Activated T-cell treated with anti-CD3 and anti-CD28 coated beads, Interleukin-2, amount 50 U/mL, for 48 hours (primary cell): ENCODE measurements at regions not wholly inside any gene's neighbourhood (a gene's known extent, or its start where the extent isn't known, plus 50 kb on each side); places are given as distances from the start of the nearest gene placed in this dataset.

ENCODE experiments used
- DNase-seq, 2 experiments: peaks; one replicate each; pipeline ENCODE4 v3.0.0-alpha.2; 2020

DNA sequence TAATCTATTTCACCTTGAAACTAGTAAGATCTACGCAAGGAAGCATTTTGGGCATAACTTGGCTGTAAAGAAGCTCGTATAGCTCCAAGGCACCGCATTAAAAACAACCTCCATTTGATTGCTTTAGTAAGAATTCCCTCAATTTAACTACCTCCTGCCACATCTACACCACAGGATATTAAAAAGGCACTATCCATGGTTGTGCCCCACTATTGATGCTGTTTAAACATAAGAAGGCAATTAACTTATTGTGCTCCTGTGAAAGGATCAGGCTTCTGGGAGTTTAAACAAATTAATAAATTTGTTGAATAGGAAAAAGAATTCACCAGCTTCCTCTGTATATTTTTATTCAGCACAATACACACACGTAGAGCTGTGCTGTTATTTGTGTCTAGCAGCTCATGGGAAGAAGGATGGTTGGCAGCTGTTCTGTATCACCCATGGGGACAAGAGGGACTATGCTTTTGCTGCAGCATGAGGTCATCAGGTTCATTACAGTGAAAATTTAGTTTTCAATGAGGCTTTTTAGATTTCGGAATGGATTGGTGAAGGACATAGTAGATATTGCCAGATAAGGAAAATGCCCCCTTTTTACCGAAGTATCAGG, 513.3 kb downstream of the HAO1 start:
- DNase-seq: no peak

DNA sequence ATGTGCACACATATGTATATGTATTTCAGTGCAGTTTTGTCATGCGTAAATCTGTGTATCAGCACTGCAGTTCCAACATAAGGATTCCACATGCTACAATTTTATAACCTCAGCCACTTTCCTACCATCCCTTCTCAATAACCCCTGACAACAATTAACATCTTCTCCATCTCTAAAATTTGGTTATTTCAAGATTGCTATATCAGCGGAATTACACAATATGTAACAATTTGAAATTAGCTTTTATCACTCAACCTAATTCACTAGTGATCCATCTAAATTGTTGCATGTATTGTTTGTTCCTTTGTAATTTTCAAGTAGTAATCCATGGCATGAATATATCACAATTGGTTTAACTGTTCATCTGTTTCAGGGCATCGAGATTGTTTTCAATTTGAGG, 511.3 kb downstream of the HAO1 start:
- DNase-seq: no peak

GRCh38 chr20:7432612-7433011, 507.6 kb downstream of the HAO1 start:
- no peak for DNase-seq

DNA sequence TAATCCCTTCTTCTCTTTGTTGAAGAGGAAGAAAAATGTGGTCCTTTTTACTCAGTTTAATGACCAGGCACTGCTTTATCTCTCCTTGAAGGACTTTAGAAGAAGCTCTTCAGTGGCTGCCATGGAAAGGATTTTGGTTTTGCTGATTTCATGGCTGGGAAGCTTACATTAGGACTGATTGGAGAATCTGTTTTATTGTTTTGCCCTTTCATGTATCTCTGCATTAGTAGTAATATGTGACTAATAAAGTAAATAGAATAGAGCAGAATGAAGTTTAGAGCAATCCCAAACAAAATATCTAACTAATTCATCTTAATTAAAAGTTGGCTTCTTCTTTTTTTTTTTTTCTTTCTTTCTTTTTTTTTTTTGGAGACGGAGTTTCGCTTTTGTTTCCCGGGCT, 502.9 kb downstream of the HAO1 start:
- no peak for DNase-seq

DNA sequence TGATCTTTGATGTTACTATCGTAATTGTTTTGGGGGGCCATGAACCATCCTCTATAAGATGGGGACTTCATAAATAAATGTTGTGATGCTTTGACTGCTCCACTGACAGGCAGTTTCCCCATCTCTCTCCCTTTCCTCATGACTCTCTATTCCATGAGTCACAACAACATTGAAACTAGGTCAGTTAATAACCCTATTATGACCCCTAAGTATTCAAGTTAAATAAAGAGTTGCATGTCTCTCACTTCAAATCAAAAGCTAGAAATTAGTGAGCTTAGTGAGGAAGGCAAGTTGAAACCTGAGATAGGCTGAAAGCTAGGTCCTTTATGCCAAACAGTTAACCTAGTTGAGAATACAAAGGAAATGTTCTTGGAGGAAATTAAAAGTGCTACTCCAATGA, 491.0 kb downstream of the HAO1 start:
- DNase-seq: no peak

DNA sequence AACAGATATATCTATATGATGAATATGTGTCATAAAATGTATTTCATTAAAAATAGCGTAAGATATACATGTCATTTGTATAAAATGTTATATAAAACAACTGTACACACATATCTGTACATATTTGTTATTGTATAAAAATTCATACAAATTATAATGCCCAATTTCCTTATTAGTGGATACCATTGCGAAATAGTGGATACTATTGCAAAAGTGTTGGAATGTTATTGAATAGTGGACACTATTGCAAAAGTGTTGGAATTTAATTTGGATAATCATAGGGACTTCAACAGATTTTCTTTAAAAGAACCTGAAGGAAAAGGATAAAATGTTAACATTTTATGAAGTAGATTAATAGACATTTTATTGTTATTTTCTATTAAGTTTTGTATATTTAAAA, 487.4 kb downstream of the HAO1 start:
- no peak for DNase-seq

- no peak for DNase-seq
These were observed 486.2 kb downstream of the HAO1 start for GRCh38 chr20:7454047-7454446.

DNA sequence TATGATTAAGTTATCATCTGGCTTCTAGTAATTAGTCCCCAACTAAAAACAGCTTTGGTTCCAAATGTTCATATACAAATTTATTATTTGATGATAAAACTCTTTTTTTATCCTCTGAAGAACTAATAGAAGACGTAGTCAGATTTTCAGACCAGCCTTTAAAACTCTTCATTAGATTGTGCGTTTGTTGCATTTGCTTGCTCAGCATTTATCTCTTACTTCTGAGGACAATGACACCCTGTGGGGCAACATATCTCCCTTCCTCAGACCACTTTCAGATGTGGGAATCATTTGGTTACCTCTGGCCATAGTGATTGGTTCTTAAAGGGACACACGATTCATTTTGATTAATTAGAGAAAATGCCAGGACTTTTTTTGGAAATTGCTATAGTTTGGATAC, 481.8 kb downstream of the HAO1 start:
- DNase-seq: no peak

- no peak for DNase-seq
These were observed 481.2 kb downstream of the HAO1 start for GRCh38 chr20:7459083-7459482.

- DNase-seq: no peak
These were observed 477.0 kb downstream of the HAO1 start for GRCh38 chr20:7463290-7463689.

- no peak for DNase-seq
These were observed 469.3 kb downstream of the HAO1 start for GRCh38 chr20:7470912-7471311.

DNA sequence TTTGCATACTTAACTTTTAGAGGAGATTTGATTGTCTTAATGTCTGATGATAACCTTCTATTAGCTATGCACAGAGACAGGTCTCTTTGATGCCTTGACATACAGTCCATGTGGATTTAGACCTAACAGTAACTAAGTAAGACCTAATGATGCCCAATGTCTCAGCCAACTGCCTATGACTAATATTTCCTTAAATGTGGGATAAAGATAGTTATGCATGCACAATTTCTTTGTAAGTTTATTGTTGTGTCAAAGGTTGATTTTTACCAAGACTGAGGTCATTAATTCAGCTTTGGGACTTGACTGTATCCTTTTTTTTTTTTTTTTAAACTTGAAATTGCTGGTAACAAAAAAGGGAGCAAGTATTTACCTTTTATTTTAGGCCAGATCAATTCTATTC, 450.0 kb downstream of the HAO1 start:
- no peak for DNase-seq

GRCh38 chr20:7492257-7492656, 448.0 kb downstream of the HAO1 start:
- DNase-seq: no peak

- DNase-seq: no peak
These were observed 446.9 kb downstream of the HAO1 start for GRCh38 chr20:7493311-7493710.

DNA sequence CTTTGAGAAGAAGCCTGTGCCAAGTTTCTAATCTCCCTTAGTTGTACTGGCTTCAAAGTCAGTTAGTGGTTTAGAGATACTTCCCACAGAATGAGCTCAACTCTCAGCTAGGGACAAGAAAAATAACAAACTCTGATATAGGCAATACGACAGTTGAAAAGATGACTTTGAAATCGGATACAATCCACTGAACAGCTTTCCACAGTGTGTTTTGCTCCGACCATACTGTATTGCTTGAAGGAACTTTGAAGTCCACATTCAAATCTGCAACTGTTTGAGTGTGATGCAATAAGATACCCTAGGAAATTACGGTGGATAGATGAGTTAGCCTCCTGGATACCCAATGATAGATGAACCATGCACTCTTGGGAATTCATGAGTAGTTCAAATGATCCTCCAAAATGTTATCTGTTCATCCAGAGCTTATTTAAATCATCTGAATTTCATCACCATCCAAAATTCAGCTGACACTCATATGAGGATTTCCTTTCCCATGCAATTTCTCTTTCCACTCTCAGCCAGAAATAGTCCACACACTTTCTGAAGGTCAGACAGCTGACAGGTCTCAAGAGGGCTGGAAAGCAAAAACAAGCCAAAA, 443.8 kb downstream of the HAO1 start:
- DNase-seq: no peak

DNA sequence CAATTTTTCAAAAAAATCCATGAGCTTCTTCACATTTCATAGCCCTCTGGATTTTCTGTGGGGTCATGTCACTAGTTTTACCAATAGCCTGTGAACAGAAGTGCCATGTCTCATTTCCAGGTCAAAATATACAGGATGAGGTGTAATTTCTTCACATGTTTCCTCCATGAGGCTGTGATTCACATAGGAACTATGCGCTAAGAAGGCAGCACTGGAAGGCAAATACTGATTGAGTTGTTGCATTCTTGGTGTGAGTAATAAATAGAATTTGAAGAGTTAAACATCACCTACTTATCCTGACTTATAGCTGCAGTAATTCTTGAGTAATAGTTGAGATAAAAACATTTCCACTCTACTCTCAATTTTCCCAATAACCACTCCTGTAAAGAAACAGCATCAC, 442.3 kb downstream of the HAO1 start:
- DNase-seq: no peak

- no peak for DNase-seq
These were observed 441.1 kb downstream of the HAO1 start for GRCh38 chr20:7499201-7499600.

GRCh38 chr20:7500231-7500663, 440.0 kb downstream of the HAO1 start:
- no peak for DNase-seq

GRCh38 chr20:7503501-7503900, 436.8 kb downstream of the HAO1 start:
- no peak for DNase-seq

DNA sequence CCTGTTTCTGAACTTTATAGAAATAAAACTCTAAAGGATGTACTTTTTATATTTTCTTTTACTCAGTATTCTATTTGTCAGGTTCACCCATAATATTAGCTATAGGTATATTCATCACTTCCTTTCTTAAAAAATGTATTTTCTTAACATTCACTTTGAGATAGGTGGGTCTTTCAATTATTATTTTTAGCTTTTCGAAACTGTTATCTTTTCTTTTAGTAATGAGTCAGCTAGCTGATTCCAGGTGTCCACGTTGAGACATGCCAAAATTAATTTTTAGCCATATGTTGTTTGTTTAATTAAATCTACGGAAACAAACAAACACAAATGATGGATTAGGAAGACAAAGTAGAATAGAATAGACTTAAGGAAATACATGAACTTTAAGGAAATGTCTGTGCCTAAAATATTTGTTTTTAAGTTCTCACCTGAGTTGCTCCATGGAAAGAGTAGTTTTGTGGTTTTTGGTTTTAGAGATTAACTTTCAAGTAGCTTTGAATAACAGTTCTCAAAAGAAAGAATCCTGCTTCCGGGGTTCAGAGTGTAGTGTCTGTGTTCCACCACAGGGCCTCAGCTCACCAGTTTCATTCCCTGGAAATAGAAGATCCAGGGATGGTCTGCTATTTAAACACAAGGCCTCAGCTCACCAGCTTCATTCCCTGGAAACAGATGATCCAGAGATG, 435.0 kb downstream of the HAO1 start:
- DNase-seq: no peak

DNA sequence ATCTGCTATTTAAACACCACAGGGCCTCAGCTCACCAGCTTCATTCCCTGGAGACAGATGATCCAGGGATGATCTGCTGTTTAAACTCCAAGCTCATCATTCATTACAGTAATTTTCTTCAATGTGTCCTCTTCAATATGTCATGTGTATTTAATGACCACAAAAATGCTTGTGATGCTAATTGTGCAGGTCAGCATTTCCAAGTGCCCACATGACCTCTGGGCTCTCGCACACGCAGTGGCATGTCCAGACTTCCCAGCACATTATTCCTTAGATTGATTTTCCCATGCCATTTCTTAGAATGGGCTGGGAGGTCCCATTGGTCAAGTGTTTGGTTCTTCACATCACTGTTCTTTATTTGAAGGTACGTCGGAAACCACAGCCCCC, 434.4 kb downstream of the HAO1 start:
- no peak for DNase-seq

DNA sequence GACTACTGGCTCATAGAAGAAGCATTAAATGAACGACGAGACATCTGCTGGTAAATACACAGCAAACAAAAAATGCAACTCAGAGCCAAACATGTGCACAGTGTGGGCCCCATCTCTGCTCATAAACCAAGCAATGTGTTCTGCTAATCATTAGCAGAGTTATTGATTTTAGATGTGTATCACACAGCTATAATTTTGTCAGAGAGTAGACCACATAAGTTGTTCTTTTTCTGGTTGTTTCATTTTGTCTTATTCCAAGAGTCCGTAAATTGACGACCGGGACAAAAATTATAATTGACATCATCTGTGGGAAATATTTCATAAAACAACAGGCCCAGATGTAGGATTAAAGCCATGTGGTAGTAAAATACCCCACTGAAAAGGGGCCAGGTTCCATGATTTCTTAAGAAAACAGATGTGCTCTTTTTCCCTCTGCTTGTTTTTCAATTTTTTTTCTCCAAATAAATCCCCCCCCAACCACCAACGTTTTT, 423.6 kb downstream of the HAO1 start:
- DNase-seq: no peak

- DNase-seq: no peak
These were observed 419.9 kb downstream of the HAO1 start for GRCh38 chr20:7520361-7520760.

GRCh38 chr20:7523288-7523687, 417.0 kb downstream of the HAO1 start:
- no peak for DNase-seq

DNA sequence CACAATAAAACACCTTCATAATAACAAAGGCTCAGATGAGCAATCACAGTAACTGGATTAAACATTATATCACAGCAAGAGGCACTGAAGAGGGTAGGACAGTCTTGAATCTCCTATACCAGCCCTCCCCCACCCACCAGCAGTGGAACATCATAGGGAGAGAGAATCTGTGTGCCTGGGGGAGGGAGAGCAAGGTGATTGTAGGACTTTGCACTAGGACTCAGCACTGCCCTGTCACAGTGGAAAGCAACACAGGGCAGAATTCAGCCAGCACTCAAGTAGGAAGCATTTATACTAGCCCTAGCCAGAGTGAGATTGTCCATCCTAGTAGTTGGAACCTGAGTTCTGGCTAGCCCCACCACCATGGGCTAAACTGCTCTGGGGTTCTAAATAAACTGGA, 400.2 kb downstream of the HAO1 start:
- DNase-seq: no peak
